Peyer's patch (tissue), 4 donors: ENCODE measurements at regions not wholly inside any gene's neighbourhood (a gene's known extent, or its start where the extent isn't known, plus 50 kb on each side); places are given as distances from the start of the nearest gene placed in this dataset.

ENCODE experiments used
- DNase-seq, 3 donors: peaks; one replicate each; pipeline ENCODE4 v3.0.0-alpha.2; 2017 to 2019
- H3K27ac ChIP-seq, 4 donors: fragments of 200-600 bp; sonication (generic); one replicate each; pipeline ENCODE4 v1.5.1; 2016 to 2019
- H3K27me3 ChIP-seq, 2 donors: fragments of 200-600 bp; sonication (generic); one replicate each; pipeline ENCODE4 v1.5.1; 2019
- H3K36me3 ChIP-seq, 3 donors: fragments of 200-600 bp; sonication (generic); one replicate each; pipeline ENCODE4 v1.5.1; 2016 to 2019
- H3K4me1 ChIP-seq, 4 donors: fragments of 200-600 bp; sonication (generic); one replicate each; pipeline ENCODE4 v1.5.1; 2016 to 2019
- H3K4me3 ChIP-seq, 4 donors: fragments of 200-600 bp; sonication (generic); 1 replicate in 3 of 4; 2 replicates in 1 of 4; pipeline ENCODE4 v1.5.1; 2016 to 2019; ENCODE audit warnings: mild to moderate bottlenecking in 1 of 4
- H3K9me3 ChIP-seq, 4 donors: fragments of 200-600 bp; sonication (generic); one replicate each; pipeline ENCODE4 v1.5.1; 2016 to 2019; ENCODE audit warnings: mild to moderate bottlenecking in 1 of 4
- CTCF ChIP-seq, 6 experiments: fragments of 450-650 bp in 4 of 6; fragments of 200-600 bp in 2 of 6; sonication (generic) in 1 of 6; IDR thresholded peaks; one replicate each; pipeline ENCODE4 v1.5.1; 2017 to 2019; ENCODE audit warnings: antibody characterized with exemption in 6 of 6, mild to moderate bottlenecking in 3 of 6, moderate library complexity in 1 of 6
- POLR2A ChIP-seq, 2 donors: fragments of 450-650 bp; IDR thresholded peaks; one replicate each; pipeline ENCODE4 v1.5.1; 2017; ENCODE audit warnings: antibody characterized with exemption in 2 of 2, mild to moderate bottlenecking in 2 of 2, moderate library complexity in 2 of 2

GRCh38 chr1:29481031-29481430, 244.7 kb downstream of the PTPRU start:
- Histone ChIP-seq H3K4me3 (no peak overlapping the region), H3K36me3 (no peaks in the 10 kb centered on the region), H3K9me3 (no peaks in the 10 kb centered on the region), H3K27me3 (no peaks in the 10 kb centered on the region), H3K27ac (no peak overlapping the region), H3K4me1 (no peaks in the 10 kb centered on the region)
- DNase-seq, result no peak
- TF ChIP-seq CTCF (IDR thresholded peaks at IDR 0.05) (no peak), POLR2A (IDR thresholded peaks at IDR 0.05) (no peak)

DNA sequence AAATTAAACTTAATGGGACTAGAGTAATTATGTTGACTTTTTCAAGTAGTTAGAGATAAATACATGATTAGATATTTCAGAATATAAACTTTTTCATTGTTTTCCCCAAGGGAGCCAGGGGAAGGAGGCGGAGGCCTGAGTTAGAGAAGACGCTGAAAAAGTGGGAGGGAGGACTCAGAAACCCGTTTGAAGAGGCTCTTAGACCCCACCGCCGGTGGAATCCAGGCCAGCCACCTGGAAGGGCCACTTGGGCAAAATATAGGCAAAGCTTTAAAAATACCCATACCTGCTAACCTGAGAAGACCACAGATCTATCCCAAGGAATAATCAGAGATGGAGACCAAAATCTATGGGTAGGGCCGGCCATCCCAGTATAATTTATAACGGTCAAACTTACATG, 242.6 kb downstream of the PTPRU start:
- no peak for DNase-seq
- Histone ChIP-seq H3K27me3 (no peaks in the 10 kb centered on the region), H3K9me3 (no peaks in the 10 kb centered on the region), H3K4me3 (no peak overlapping the region), H3K36me3 (no peaks in the 10 kb centered on the region), H3K27ac (no peak overlapping the region), H3K4me1 (no peaks in the 10 kb centered on the region)
- TF ChIP-seq POLR2A (IDR thresholded peaks at IDR 0.05) (no peak), CTCF (IDR thresholded peaks at IDR 0.05) (no peak)

DNA sequence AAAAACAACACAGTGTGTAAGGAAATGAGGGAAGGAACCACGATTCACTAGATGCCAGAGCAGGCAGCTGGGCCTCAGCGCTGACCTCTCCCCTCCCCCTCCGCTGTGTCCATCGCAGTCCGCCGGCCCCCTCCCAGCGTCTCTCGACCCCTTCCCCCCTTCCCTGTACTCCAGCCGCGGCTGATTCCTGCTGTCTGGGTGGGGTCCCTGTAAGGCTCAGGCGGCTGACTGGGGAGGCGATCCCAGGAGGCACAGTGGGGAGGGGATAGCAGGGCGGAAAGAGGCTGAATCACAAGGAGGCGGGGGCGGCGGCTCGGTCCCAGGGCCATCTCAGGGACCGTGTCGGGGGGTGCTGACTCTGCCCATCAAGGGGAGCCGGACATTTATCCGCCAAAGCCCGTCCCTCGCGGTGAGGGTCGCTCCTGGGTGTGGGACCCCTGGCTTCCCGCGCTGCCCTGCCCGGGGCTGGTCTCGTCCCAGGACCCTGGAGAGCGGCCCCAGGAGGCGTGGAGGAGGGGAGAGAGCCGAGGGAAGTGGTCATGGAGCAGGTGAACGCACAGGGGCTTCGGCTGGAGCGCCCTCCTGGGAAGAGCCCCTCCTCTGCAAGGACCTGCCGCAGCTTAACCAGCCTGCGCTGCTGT, 241.9 kb downstream of the PTPRU start:
- H3K9me3 ChIP-seq, result no peaks in the 10 kb centered on the region
- no peak overlapping the region for H3K4me3 ChIP-seq

GRCh38 chr1:29475326-29475725, 239.0 kb downstream of the PTPRU start:
- no peaks in the 10 kb centered on the region for H3K9me3 ChIP-seq
- no peak overlapping the region for H3K4me3 ChIP-seq
- H3K36me3 ChIP-seq, result no peaks in the 10 kb centered on the region
- DNase-seq, result peak in 1 of 3 donors; percentile 34
- no peaks in the 10 kb centered on the region for H3K4me1 ChIP-seq
- H3K27me3 ChIP-seq, result no peaks in the 10 kb centered on the region
- no peak overlapping the region for H3K27ac ChIP-seq
- TF ChIP-seq CTCF (IDR thresholded peaks at IDR 0.05), result no peak
- no peak for TF ChIP-seq POLR2A (IDR thresholded peaks at IDR 0.05)

More for the DNA sequence above, 241.9 kb downstream of the PTPRU start:
- no peak for DNase-seq
- Histone ChIP-seq H3K27me3 (no peaks in the 10 kb centered on the region), H3K4me1 (no peaks in the 10 kb centered on the region), H3K27ac (no peak overlapping the region), H3K36me3 (no peaks in the 10 kb centered on the region)
- no peak for TF ChIP-seq CTCF (IDR thresholded peaks at IDR 0.05)
- TF ChIP-seq POLR2A (IDR thresholded peaks at IDR 0.05), result no peak

GRCh38 chr1:29474274-29475244, 238.2 kb downstream of the PTPRU start:
- TF ChIP-seq CTCF (IDR thresholded peaks at IDR 0.05) (no peak), POLR2A (IDR thresholded peaks at IDR 0.05) (no peak)
- Histone ChIP-seq H3K27me3 (no peaks in the 10 kb centered on the region), H3K36me3 (no peaks in the 10 kb centered on the region), H3K27ac (no peak overlapping the region), H3K4me3 (no peak overlapping the region), H3K9me3 (no peaks in the 10 kb centered on the region), H3K4me1 (no peaks in the 10 kb centered on the region)
- no peak for DNase-seq
